IPS-18c (cell line): ENCODE measurements at regions not wholly inside any gene's neighbourhood (a gene's known extent, or its start where the extent isn't known, plus 50 kb on each side); places are given as distances from the start of the nearest gene placed in this dataset.

ENCODE experiments used
- H3K4me3 ChIP-seq: 2 replicates; pipeline ENCODE4 v1.7.0; 2013; ENCODE audit warnings: low read depth, mild to moderate bottlenecking, low read length, moderate library complexity; ENCODE audit not compliant: insufficient read depth
- H3K9me3 ChIP-seq: one replicate; pipeline ENCODE4 v1.6.1; 2013; ENCODE audit warnings: mild to moderate bottlenecking, low read length, moderate library complexity; ENCODE audit not compliant: control insufficient read depth, insufficient read depth

DNA sequence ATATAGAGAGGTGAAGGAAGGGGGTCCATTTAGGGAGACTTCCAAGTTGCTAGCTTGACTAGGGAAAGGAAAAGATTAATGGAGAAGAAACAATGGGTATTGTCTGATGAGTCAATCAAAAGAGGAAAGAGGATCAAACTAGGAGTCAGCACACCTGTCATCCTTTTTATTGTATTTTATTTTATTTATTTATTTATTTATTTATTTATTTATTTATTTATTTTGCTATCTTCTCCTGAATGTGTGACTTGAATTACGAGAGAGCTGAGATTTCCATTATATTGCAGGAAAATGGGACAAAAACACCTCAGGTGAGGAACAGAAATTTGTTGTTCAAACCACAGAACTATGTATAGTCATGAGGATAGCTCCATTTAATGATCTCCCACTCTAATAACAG is 58.9 kb downstream of the NUDT11 start:
- H3K4me3 ChIP-seq, result no peak overlapping the region
- peaks cover 4% of the 10 kb centered on the region for H3K9me3 ChIP-seq

DNA sequence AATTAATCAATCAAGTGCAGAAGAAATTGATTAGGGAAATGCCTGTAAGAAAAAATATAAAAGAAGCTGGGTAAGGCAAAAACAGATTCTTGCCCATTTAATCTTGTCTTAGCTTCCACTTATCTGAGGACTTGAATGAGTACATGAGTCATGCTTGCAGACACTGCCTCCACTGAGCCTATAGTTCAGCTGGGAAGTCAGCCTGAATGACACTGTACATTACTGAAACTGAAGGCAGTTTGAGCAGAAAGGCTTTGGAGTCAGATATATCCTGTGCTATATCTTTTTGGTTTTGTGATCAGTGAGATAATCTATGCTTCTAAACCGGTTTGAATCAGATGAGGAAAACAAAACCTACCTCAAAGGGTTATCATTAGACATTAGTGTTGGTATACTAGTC is 61.3 kb downstream of the NUDT11 start:
- H3K9me3 ChIP-seq, result peaks cover 2% of the 10 kb centered on the region
- H3K4me3 ChIP-seq, result no peak overlapping the region

DNA sequence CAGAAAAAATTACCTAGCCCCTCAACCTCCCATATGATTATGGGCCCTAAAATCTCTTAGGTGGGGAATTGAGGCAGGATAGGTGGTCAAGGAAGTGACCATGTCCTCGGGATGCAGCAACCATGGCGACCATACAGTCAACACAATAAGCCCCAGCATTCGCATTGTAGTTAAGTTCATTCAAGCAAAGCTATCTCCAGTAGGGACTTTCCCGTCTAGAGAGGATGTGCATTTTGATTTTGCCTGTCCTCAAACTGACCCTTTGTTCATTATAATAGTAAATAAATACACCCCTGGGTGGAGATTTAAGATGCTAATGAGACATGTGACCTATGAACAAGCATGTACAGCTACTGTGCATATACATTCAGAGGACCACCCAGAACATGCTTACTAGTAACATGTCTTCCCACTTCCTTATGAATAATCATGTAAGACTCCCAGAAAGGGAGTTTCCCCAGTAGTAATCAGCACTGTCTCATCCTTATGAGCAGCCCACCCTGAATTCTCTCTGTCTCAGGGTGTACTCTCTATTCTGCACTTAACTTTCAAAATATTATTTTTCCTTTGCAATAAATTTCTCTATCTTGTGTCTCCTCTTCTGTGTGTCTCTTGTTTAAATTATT is 74.3 kb downstream of the NUDT11 start:
- Histone ChIP-seq H3K9me3 (no peaks in the 10 kb centered on the region), H3K4me3 (no peak overlapping the region)

DNA sequence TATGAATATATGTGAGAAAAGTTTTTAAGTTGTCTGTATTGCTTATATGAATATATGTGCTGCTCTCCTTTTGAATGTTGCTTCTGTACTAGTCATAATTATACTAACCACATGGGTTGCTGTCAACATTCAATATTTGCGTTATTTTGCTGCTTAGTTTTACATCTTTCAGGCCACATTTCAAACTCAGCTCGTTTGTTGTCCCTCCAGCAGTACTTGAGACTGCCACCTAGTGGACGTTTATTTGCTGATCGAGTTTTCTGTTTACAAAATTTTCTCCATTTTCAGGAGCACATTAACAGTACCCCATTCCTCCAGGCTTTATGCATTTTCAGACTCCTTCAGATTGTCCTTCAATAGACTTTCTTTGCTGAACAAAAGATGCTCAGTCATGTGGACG is 75.8 kb downstream of the NUDT11 start:
- no peaks in the 10 kb centered on the region for H3K9me3 ChIP-seq
- H3K4me3 ChIP-seq, result no peak overlapping the region

DNA sequence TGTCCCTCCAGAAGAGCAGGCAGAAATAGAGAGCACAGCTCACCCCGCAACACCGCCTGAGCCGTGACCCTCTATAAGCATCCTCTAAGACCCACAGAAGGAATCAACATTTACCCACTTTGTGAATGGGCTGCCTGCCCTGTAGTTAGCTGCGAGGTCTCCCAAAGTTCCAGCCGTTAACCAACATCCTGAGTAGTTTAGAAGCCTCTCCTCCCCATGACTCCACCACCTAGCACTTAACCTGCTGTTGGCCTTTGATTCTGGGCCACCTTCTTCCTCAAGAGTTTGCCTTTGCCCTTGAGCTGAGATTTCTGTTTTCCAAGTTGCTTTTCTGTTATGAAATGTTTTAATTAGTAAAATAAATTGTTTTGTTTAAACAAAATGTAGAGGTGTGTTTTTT is 75.8 kb downstream of the NUDT10 start:
- Histone ChIP-seq H3K9me3 (peaks cover 5% of the 10 kb centered on the region), H3K4me3 (no peak overlapping the region)

DNA sequence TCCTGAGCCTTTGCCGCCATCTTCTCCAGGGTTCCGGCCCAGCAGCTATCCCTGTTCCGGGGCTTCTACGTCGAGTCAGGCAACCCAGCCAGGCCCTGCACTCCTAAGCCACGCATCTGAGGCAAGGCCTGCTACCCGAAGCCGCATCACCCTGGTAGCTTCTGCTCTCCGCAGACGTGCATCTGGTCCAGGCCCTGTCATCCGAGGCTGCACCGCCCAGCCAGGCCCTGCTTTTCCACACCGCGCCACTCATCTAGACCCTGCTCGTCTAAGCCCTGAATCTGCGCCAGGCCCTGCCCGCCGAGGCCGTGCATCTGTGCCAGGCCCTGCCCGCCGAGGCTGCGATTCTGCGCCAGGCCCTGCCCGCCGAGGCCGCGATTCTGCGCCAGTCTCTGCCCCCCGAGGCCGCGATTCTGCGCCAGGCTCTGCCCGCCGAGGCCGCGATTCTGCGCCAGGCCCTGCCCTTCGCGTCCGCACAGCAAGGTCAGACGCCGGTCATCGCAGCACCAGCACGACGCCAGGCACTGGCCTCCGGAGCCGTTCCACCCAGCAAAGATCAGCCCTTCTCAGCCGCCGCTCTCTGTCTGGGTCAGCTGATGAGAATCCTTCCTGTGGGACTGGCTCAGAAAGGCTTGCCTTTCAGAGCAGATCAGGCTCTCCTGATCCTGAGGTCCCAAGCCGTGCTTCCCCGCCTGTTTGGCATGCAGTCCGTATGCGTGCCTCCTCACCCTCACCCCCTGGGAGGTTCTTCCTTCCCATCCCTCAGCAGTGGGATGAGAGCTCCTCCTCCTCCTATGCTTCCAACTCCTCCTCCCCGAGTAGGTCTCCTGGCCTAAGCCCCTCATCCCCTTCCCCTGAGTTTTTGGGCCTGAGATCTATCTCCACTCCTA is 75.1 kb downstream of the NUDT10 start:
- no peak overlapping the region for H3K4me3 ChIP-seq
- H3K9me3 ChIP-seq, result peaks cover 5% of the 10 kb centered on the region

DNA sequence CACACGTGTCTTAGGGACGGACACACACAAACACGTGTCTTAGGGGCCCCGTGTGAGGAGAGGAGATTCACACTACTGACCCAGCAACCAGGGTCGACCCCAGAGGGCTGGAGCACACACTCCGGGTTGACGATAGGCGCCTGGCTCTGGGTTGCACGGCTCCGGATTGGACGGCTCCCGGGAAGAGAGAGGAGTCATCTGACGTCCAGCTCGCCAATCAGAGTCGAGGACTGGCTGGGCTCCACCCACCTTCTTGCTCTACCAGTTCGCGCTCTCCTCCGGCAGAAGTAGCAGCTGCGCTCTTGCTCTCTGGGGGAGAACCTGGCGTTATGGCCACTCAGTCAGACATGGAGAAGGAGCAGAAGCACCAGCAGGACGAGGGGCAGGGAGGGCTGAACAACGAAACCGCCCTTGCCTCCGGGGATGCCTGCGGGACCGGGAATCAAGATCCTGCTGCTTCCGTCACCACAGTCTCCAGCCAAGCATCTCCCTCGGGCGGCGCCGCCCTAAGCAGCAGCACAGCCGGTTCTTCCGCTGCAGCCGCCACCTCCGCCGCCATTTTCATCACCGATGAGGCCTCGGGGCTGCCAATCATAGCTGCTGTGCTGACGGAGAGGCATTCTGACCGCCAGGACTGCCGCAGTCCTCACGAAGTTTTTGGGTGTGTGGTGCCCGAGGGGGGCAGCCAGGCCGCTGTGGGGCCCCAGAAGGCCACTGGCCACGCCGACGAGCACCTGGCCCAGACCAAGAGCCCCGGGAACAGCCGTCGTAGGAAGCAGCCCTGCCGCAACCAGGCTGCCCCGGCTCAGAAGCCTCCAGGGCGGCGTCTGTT is 74.3 kb downstream of the NUDT10 start:
- Histone ChIP-seq H3K4me3 (no peak overlapping the region), H3K9me3 (peaks cover 5% of the 10 kb centered on the region)

DNA sequence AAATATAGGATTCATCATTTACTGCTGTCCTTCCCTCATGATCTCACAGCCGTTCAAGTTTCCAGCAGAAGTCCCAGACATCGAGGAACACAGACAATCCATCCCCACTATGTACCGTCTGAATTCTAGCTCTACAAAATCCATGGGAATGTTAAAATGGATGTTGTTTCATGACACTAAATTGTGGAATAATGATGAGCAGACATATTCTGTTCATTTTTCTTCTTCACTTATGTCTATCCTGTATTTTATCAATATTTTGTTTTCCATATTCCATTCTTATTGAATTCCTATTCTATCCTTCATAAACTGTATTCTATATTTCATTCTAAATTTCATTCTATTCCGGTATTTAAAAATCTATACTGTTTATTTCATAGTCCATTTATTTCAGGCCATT is 71.8 kb downstream of the NUDT10 start:
- Histone ChIP-seq H3K4me3 (no peak overlapping the region), H3K9me3 (peaks cover 5% of the 10 kb centered on the region)

DNA sequence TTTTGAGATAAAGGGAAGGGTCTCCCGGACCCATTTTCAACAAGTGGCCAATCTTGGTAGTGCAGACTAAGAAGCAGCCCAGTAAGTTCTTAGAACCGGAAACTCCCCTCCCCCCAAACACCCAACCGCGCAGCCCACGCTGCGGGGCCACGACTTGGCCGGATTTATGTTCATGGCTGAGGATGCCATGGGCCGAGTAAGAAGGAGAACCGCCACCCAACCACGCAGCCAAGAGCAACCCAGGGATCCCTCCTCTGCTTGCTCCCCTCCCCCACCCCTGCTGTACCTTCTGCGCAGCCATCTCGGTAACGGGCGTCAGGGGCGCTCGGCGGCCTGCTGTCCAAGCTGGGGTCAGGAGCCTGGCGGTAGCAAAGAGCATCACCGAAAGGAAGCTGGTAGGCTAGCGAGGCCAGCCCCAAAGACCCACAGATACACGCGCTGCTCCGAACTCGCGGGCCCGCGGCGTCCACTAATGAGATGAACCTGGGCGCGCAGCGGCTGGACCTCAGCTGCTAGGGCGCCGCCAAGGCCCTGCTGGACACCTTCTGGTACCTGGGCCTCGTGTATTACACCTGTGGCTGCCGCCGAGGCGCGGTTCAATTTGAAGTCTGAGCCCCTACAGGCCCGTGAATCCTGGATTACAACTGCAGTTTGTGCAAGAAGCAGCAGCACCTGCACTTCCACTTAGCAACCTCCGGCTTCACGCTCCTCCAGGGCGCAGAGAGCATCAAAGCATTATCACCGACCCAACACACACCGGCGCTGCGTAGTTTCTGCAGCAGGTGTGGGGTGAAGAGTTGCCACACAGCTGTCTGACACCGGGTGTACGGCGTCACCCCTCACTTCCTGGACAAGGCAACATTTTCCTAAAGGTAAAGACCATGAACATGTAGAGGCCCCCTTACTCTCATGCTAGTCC is 63.4 kb downstream of the NUDT10 start:
- Histone ChIP-seq H3K4me3 (peak overlapping the region; percentile 31; the same call in 1 of the 2 replicates), H3K9me3 (no peaks in the 10 kb centered on the region)

DNA sequence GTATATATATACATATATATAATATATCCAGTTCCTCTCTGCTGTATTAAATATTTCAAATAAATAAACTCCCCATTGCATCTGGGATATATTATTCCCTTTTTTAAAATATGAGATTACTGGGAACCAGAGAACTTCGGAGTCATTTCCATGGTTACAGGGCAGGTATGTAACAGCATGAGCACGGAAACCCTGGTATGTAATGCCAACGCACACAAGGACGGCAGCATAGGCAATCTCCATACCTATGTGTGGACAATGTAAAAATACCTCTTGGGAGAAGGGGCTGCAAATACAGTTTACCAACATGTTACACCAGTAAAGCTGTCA is 62.8 kb downstream of the NUDT10 start:
- H3K4me3 ChIP-seq, result peak overlapping the region; percentile 31; the same call in 1 of the 2 replicates
- H3K9me3 ChIP-seq, result no peaks in the 10 kb centered on the region
